WTC11 (cell line): ENCODE measurements at regions not wholly inside any gene's neighbourhood (a gene's known extent, or its start where the extent isn't known, plus 50 kb on each side); places are given as distances from the start of the nearest gene placed in this dataset.
A peak's percentile ranks its signal among the peaks of the same experiment; 100 is the strongest.

Experiments used
- ATAC-seq: fragments of 200-7000 bp; cut with Tn5 transposase; 2 replicates; pipeline ENCODE4 v1.10.0; 2021; ENCODE audit warnings: mild to moderate bottlenecking, moderate library complexity
- CTCF ChIA-PET: fragments of 300-600 bp; sonication (Branson Sonifier 250); formaldehyde crosslinking; loops from one replicate; lab custom pipeline; 2021; ENCODE audit warnings: antibody characterized with exemption; lab: Charles Lee
- POLR2A ChIA-PET: fragments of 350-600 bp; sonication (Branson Sonifier 250); formaldehyde crosslinking; loops from one replicate; lab custom pipeline; 2021; ENCODE audit warnings: antibody characterized with exemption; lab: Charles Lee
- DNase-seq: peaks from one replicate; pipeline ENCODE4 v3.0.0; 2021; ENCODE audit warnings: low spot score
- H3K27ac Mint-ChIP-seq: 2 replicates; pipeline ENCODE4 v1.8.0; 2021; ENCODE audit warnings: mixed read lengths
- H3K27me3 Mint-ChIP-seq: 2 replicates; pipeline ENCODE4 v1.8.0; 2021; ENCODE audit warnings: low read depth, mild to moderate bottlenecking, moderate library complexity, mixed read lengths
- H3K36me3 Mint-ChIP-seq: 2 replicates; pipeline ENCODE4 v1.8.0; 2021; ENCODE audit warnings: mixed read lengths
- H3K4me1 Mint-ChIP-seq: 2 replicates; pipeline ENCODE4 v1.8.0; 2022; ENCODE audit warnings: mixed read lengths
- H3K4me3 Mint-ChIP-seq: 2 replicates; pipeline ENCODE4 v1.8.0; 2021; ENCODE audit warnings: mild to moderate bottlenecking, moderate library complexity, mixed read lengths
- H3K9me3 Mint-ChIP-seq: 2 replicates; pipeline ENCODE4 v1.8.0; 2021; ENCODE audit warnings: mixed read lengths
- ATF1 ChIP-seq: sonication (generic); formaldehyde crosslinking; IDR thresholded peaks from 2 replicates; pipeline ENCODE4 v1.8.1; 2023; ENCODE audit warnings: mild to moderate bottlenecking, moderate library complexity, missing genetic modification reagents
- ESRRA ChIP-seq: sonication (generic); formaldehyde crosslinking; IDR thresholded peaks from 2 replicates; pipeline ENCODE4 v1.8.1; 2022; ENCODE audit warnings: mild to moderate bottlenecking, missing genetic modification reagents, borderline replicate concordance
- FOXP1 ChIP-seq: sonication (generic); formaldehyde crosslinking; IDR thresholded peaks from 2 replicates; pipeline ENCODE4 v1.8.0; 2022; ENCODE audit warnings: missing genetic modification reagents, mild to moderate bottlenecking, moderate library complexity, borderline replicate concordance
- NFE2L1 ChIP-seq: sonication (generic); formaldehyde crosslinking; IDR thresholded peaks from 2 replicates; pipeline ENCODE4 v1.8.1; 2023; ENCODE audit warnings: missing genetic modification reagents
- NFYB ChIP-seq: sonication (generic); formaldehyde crosslinking; conservative IDR thresholded peaks from 2 replicates; pipeline ENCODE4 v1.8.0; 2022; ENCODE audit warnings: low read depth, missing genetic modification reagents
- NR2C2 ChIP-seq: sonication (generic); formaldehyde crosslinking; IDR thresholded peaks from 2 replicates; pipeline ENCODE4 v1.8.0; 2022; ENCODE audit warnings: mild to moderate bottlenecking, missing genetic modification reagents
- RORB ChIP-seq: fragments of 250-450 bp; sonication (Bioruptor Pico); IDR thresholded peaks from 2 replicates; pipeline ENCODE4 v1.9.0; 2021; ENCODE audit warnings: mild to moderate bottlenecking
- SMAD3 ChIP-seq: sonication (generic); formaldehyde crosslinking; IDR thresholded peaks from 2 replicates; pipeline ENCODE4 v1.8.0; 2022; ENCODE audit warnings: missing genetic modification reagents, mild to moderate bottlenecking, borderline replicate concordance
- SMAD4 ChIP-seq: sonication (generic); formaldehyde crosslinking; IDR thresholded peaks from 2 replicates; pipeline ENCODE4 v1.8.0; 2022; ENCODE audit warnings: mild to moderate bottlenecking, missing genetic modification reagents
- TCF7 ChIP-seq: sonication (generic); formaldehyde crosslinking; IDR thresholded peaks from 2 replicates; pipeline ENCODE4 v1.8.0; 2022; ENCODE audit warnings: mild to moderate bottlenecking, low read depth, missing genetic modification reagents, moderate library complexity
- TP53 ChIP-seq: sonication (generic); formaldehyde crosslinking; IDR thresholded peaks from 2 replicates; pipeline ENCODE4 v1.8.1; 2023; ENCODE audit warnings: mild to moderate bottlenecking, missing genetic modification reagents
- ZBTB21 ChIP-seq: sonication (generic); formaldehyde crosslinking; IDR thresholded peaks from 2 replicates; pipeline ENCODE4 v1.8.1; 2023; ENCODE audit warnings: mild to moderate bottlenecking, missing genetic modification reagents, borderline replicate concordance
- ZNF232 ChIP-seq: sonication (generic); formaldehyde crosslinking; IDR thresholded peaks from 2 replicates; pipeline ENCODE4 v1.8.0; 2022; ENCODE audit warnings: mild to moderate bottlenecking, missing genetic modification reagents
- ZNF263 ChIP-seq: sonication (generic); formaldehyde crosslinking; IDR thresholded peaks from 2 replicates; pipeline ENCODE4 v1.8.1; 2022; ENCODE audit warnings: low read depth, mild to moderate bottlenecking, moderate library complexity, missing genetic modification reagents
- ZNF317 ChIP-seq: sonication (generic); formaldehyde crosslinking; IDR thresholded peaks from 2 replicates; pipeline ENCODE4 v1.8.1; 2023; ENCODE audit warnings: low read depth, mild to moderate bottlenecking, moderate library complexity, missing genetic modification reagents, borderline replicate concordance
- ZNF671 ChIP-seq: fragments of 250-450 bp; sonication (Bioruptor Pico); IDR thresholded peaks from 2 replicates; pipeline ENCODE4 v1.8.0; 2021; ENCODE audit warnings: mild to moderate bottlenecking
- TF ChIP-seq, protein P1 (sequence below): sonication (generic); formaldehyde crosslinking; IDR thresholded peaks from 2 replicates; pipeline ENCODE4 v1.8.1; 2023; ENCODE audit warnings: mild to moderate bottlenecking, missing genetic modification reagents, moderate library complexity
- TF ChIP-seq, protein P2 (sequence below): sonication (generic); formaldehyde crosslinking; IDR thresholded peaks from 2 replicates; pipeline ENCODE4 v1.8.1; 2022; ENCODE audit warnings: low read depth, missing genetic modification reagents, borderline replicate concordance
- TF ChIP-seq, protein P3 (sequence below): sonication (generic); formaldehyde crosslinking; IDR thresholded peaks from 2 replicates; pipeline ENCODE4 v1.8.0; 2022; ENCODE audit warnings: mild to moderate bottlenecking, missing genetic modification reagents
- TF ChIP-seq, protein P4 (sequence below): fragments of 200-600 bp; IDR thresholded peaks from 2 replicates; pipeline ENCODE4 v1.8.0; 2022; ENCODE audit warnings: antibody characterized with exemption
- TF ChIP-seq, protein P5 (sequence below): fragments of 250-450 bp; sonication (Bioruptor Pico); IDR thresholded peaks from 2 replicates; pipeline ENCODE4 v1.8.0; 2021; ENCODE audit warnings: mild to moderate bottlenecking
- TF ChIP-seq, protein P6 (sequence below): sonication (generic); formaldehyde crosslinking; IDR thresholded peaks from 2 replicates; pipeline ENCODE4 v1.8.0; 2022; ENCODE audit warnings: mild to moderate bottlenecking, missing genetic modification reagents
- TF ChIP-seq, protein P7 (sequence below): sonication (generic); formaldehyde crosslinking; conservative IDR thresholded peaks from 2 replicates; pipeline ENCODE4 v1.8.1; 2022; ENCODE audit warnings: mild to moderate bottlenecking, missing genetic modification reagents

DNA sequence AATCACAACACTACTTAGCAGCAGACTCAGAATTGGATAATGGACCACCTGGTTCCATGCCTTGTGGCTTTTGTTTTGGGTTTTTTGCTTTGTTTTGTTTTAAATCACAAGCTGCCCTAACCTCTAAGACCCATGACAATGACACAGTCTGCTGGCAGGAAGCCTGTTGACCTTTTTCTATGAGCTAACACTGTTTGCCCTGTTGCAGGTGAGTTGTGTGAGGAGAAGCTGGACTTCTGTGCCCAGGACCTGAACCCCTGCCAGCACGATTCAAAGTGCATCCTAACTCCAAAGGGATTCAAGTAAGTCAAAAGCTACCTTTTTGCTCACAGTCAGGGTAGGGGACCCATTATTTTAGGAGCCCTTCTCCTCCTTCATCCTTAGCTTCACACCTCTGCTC is 110.8 kb upstream of the PACRGL start:
- H3K4me1 Mint-ChIP-seq = peaks cover 13% of the 10 kb centered on the region
- H3K27ac Mint-ChIP-seq = no peak overlapping the region
- no peaks in the 10 kb centered on the region for H3K27me3 Mint-ChIP-seq
- H3K9me3 Mint-ChIP-seq = no peaks in the 10 kb centered on the region
- peak; percentile 89 for ATAC-seq
- H3K4me3 Mint-ChIP-seq = no peak overlapping the region
- CTCF ChIA-PET = no interaction called here
- TF ChIP-seq, protein P1, sequence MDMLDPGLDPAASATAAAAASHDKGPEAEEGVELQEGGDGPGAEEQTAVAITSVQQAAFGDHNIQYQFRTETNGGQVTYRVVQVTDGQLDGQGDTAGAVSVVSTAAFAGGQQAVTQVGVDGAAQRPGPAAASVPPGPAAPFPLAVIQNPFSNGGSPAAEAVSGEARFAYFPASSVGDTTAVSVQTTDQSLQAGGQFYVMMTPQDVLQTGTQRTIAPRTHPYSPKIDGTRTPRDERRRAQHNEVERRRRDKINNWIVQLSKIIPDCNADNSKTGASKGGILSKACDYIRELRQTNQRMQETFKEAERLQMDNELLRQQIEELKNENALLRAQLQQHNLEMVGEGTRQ (CRISPR knock-in tag) = no peak
- TF ChIP-seq, protein P2, sequence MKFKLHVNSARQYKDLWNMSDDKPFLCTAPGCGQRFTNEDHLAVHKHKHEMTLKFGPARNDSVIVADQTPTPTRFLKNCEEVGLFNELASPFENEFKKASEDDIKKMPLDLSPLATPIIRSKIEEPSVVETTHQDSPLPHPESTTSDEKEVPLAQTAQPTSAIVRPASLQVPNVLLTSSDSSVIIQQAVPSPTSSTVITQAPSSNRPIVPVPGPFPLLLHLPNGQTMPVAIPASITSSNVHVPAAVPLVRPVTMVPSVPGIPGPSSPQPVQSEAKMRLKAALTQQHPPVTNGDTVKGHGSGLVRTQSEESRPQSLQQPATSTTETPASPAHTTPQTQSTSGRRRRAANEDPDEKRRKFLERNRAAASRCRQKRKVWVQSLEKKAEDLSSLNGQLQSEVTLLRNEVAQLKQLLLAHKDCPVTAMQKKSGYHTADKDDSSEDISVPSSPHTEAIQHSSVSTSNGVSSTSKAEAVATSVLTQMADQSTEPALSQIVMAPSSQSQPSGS (CRISPR knock-in tag) = no peak
- TF ChIP-seq, protein P3, sequence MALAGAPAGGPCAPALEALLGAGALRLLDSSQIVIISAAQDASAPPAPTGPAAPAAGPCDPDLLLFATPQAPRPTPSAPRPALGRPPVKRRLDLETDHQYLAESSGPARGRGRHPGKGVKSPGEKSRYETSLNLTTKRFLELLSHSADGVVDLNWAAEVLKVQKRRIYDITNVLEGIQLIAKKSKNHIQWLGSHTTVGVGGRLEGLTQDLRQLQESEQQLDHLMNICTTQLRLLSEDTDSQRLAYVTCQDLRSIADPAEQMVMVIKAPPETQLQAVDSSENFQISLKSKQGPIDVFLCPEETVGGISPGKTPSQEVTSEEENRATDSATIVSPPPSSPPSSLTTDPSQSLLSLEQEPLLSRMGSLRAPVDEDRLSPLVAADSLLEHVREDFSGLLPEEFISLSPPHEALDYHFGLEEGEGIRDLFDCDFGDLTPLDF = no peak
- no peak for TF ChIP-seq NFYB (CRISPR knock-in tag)
- TF ChIP-seq, all 79 proteins: peak for 0
- no peak for DNase-seq
- no peaks in the 10 kb centered on the region; the same call in 1 of the 2 replicates for H3K36me3 Mint-ChIP-seq
- POLR2A ChIA-PET = no interaction called here

GRCh38 chr4:20590849-20591248 is 109.4 kb upstream of the PACRGL start:
- H3K4me1 Mint-ChIP-seq = peaks cover 13% of the 10 kb centered on the region
- no peak for TF ChIP-seq NFE2L1 (CRISPR knock-in tag)
- no peak for TF ChIP-seq ZBTB21
- TF ChIP-seq ZNF263 = no peak
- TF ChIP-seq, protein P4, sequence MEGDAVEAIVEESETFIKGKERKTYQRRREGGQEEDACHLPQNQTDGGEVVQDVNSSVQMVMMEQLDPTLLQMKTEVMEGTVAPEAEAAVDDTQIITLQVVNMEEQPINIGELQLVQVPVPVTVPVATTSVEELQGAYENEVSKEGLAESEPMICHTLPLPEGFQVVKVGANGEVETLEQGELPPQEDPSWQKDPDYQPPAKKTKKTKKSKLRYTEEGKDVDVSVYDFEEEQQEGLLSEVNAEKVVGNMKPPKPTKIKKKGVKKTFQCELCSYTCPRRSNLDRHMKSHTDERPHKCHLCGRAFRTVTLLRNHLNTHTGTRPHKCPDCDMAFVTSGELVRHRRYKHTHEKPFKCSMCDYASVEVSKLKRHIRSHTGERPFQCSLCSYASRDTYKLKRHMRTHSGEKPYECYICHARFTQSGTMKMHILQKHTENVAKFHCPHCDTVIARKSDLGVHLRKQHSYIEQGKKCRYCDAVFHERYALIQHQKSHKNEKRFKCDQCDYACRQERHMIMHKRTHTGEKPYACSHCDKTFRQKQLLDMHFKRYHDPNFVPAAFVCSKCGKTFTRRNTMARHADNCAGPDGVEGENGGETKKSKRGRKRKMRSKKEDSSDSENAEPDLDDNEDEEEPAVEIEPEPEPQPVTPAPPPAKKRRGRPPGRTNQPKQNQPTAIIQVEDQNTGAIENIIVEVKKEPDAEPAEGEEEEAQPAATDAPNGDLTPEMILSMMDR = no peak
- TF ChIP-seq SMAD4 (CRISPR knock-in tag) = no peak
- no peak for TF ChIP-seq ATF1
- TF ChIP-seq ESRRA (CRISPR knock-in tag) = no peak
- TF ChIP-seq, protein P5, sequence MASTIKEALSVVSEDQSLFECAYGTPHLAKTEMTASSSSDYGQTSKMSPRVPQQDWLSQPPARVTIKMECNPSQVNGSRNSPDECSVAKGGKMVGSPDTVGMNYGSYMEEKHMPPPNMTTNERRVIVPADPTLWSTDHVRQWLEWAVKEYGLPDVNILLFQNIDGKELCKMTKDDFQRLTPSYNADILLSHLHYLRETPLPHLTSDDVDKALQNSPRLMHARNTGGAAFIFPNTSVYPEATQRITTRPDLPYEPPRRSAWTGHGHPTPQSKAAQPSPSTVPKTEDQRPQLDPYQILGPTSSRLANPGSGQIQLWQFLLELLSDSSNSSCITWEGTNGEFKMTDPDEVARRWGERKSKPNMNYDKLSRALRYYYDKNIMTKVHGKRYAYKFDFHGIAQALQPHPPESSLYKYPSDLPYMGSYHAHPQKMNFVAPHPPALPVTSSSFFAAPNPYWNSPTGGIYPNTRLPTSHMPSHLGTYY (CRISPR knock-in tag) = no peak
- TF ChIP-seq NR2C2 = no peak
- no peak for TF ChIP-seq RORB (CRISPR knock-in tag)
- TF ChIP-seq, protein P6, sequence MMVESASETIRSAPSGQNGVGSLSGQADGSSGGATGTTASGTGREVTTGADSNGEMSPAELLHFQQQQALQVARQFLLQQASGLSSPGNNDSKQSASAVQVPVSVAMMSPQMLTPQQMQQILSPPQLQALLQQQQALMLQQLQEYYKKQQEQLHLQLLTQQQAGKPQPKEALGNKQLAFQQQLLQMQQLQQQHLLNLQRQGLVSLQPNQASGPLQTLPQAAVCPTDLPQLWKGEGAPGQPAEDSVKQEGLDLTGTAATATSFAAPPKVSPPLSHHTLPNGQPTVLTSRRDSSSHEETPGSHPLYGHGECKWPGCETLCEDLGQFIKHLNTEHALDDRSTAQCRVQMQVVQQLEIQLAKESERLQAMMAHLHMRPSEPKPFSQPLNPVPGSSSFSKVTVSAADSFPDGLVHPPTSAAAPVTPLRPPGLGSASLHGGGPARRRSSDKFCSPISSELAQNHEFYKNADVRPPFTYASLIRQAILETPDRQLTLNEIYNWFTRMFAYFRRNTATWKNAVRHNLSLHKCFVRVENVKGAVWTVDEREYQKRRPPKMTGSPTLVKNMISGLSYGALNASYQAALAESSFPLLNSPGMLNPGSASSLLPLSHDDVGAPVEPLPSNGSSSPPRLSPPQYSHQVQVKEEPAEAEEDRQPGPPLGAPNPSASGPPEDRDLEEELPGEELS (CRISPR knock-in tag) = no peak
- no peak for TF ChIP-seq SMAD3 (CRISPR knock-in tag)
- no peak for TF ChIP-seq ZNF232 (CRISPR knock-in tag)
- TF ChIP-seq, protein P3 = no peak
- TF ChIP-seq, protein P7, sequence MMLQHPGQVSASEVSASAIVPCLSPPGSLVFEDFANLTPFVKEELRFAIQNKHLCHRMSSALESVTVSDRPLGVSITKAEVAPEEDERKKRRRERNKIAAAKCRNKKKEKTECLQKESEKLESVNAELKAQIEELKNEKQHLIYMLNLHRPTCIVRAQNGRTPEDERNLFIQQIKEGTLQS (CRISPR knock-in tag) = no peak
- no peak for TF ChIP-seq TCF7 (CRISPR knock-in tag)
- TF ChIP-seq ZNF317 (CRISPR knock-in tag) = no peak
- TF ChIP-seq FOXP1 (CRISPR knock-in tag) = no peak
- no peak for TF ChIP-seq TP53 (CRISPR knock-in tag)
- TF ChIP-seq ZNF671 = no peak
- TF ChIP-seq, all 79 proteins: peak for 0
- Mint-ChIP-seq H3K27me3 (no peaks in the 10 kb centered on the region), H3K4me3 (no peak overlapping the region), H3K27ac (no peak overlapping the region), H3K36me3 (no peaks in the 10 kb centered on the region; the same call in 1 of the 2 replicates), H3K9me3 (no peaks in the 10 kb centered on the region)
- no peak for DNase-seq
- no peak for ATAC-seq
- ChIA-PET CTCF (no interaction called here), POLR2A (no interaction called here)
